HT1080 (cell line): ENCODE measurements at regions not wholly inside any gene's neighbourhood (a gene's known extent, or its start where the extent isn't known, plus 50 kb on each side); places are given as distances from the start of the nearest gene placed in this dataset.

Experiments used
- DNase-seq: peaks from one replicate; pipeline ENCODE4 v3.0.0-alpha.2; 2015; ENCODE audit warnings: low read depth

DNA sequence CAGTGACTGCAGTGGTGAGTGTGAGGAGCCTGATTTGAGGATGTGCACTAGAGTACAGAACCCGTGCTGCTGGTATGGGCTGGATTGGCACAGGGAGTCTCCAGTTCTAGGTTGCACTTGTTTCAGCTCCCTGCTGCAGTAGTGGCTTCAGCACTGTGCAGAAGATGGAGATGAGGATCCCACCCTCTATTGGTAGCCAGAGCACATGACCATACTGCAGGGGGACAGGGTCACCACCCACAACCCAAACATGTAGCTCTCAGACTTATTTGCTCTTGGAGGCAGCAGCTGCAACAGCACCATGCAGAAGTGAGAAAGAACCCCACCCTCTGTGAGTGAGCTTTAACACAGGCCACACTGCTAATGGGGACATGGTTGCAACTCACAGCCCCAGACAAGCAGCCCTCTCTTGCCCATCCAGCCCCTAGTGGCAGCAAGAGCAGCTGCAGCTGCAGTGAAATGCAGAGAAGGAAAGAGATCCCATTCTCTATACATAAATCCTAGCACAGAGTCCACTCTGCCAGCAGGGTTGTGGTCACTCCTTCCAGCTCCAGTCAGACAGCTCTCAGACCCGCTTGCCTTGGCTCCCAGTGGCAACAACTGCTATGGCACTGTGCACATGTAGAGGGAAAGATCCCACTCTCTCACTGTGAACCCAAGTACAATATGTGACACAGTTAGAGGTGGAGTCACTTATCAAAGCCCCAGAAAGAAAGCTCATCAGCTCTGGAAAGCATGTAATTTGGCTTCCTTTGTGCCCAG, 51.4 kb upstream of the SCIN start:
- DNase-seq: peak; percentile 27

DNA sequence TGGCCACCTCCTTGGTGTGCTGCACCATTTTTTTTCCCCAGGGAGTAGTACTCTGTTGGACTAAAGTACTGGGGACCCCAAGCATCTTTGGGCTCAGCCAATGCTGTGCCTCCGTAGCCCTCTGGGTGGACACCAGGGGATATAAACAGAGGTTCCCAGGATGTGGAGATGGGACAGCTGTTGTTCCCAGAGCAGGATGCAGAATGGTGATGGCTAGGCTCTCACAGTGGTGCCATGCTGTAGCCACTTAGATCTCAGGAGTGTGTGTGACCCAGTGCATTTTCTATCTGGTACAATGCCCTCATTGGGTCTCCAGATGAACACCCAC, 50.9 kb upstream of the SCIN start:
- DNase-seq: no peak
